ENCODE measurements at regions not wholly inside any gene's neighbourhood (a gene's known extent, or its start where the extent isn't known, plus 50 kb on each side); places are given as distances from the start of the nearest gene placed in this dataset.
A peak's percentile ranks its signal among the peaks of the same experiment; 100 is the strongest.

DNA sequence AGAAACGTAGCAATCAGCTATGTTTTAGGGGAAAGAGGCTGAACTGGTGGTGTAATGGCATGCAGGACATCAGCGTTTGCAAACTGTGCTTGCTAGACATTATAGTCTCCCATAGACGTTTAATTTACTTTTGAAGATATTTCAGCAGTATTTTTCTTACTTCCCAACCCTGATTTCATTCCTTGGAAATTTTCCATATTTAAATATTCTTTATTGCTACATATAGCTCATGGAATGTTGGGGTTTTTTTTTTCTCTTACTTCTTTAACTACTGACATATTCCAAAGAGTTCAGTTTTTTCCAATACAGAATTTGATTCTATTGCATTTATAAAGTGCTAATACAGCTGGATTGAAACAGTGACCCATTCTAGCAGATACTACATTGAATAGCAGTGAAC, 694.4 kb upstream of the CITED2 start:
- no peak for DNase-seq (ENCODE audit: unreplicated experiment)
- Mint-ChIP-seq H3K9me3 (ENCODE audit: unreplicated experiment) (no peaks in the 10 kb centered on the region), H3K27me3 (ENCODE audit: insufficient read depth, unreplicated experiment) (no peaks in the 10 kb centered on the region), H3K36me3 (ENCODE audit: insufficient read depth, unreplicated experiment) (no peaks in the 10 kb centered on the region), H3K4me3 (ENCODE audit: unreplicated experiment) (no peak overlapping the region), H3K4me1 (ENCODE audit: insufficient read depth, unreplicated experiment) (peaks cover 25% of the 10 kb centered on the region), H3K27ac (ENCODE audit: low read depth, unreplicated experiment) (no peak overlapping the region)
- intact Hi-C loops (cut with micrococcal nuclease) = no loop called here
- CTCF ChIA-PET = no interaction called here
- TF ChIP-seq CTCF (IDR thresholded peaks at IDR 0.05; ENCODE audit: unreplicated experiment) = no peak
- POLR2A ChIA-PET = no interaction called here
- BruUV-seq (replicated peaks) = no TSS peak

GRCh38 chr6:140064366-140064765, 689.9 kb upstream of the CITED2 start:
- Mint-ChIP-seq H3K27ac (ENCODE audit: low read depth, unreplicated experiment) (no peak overlapping the region), H3K27me3 (ENCODE audit: insufficient read depth, unreplicated experiment) (no peaks in the 10 kb centered on the region), H3K36me3 (ENCODE audit: insufficient read depth, unreplicated experiment) (no peaks in the 10 kb centered on the region), H3K4me1 (ENCODE audit: insufficient read depth, unreplicated experiment) (peaks cover 35% of the 10 kb centered on the region), H3K4me3 (ENCODE audit: unreplicated experiment) (no peak overlapping the region), H3K9me3 (ENCODE audit: unreplicated experiment) (no peaks in the 10 kb centered on the region)
- no peak for TF ChIP-seq CTCF (IDR thresholded peaks at IDR 0.05; ENCODE audit: unreplicated experiment)
- ChIA-PET POLR2A (interaction anchor here (0.6 to 2.2 kb wide), 3 partner anchors 7 to 689 kb away, joined by 3 to 11 read pairs (median 3); partner anchors contain the start of gene CITED2), CTCF (interaction anchor here (0.6 kb wide), 1 partner anchor 507 kb away, joined by 3 read pairs; no protein-coding TSS in a partner anchor)
- intact Hi-C loops (cut with micrococcal nuclease) = loop anchor here (5.0 kb wide), 3 partner anchors 182 to 1498 kb away; no protein-coding TSS in a partner anchor
- no peak for DNase-seq (ENCODE audit: unreplicated experiment)
- BruUV-seq (replicated peaks) = no TSS peak

- no peak for DNase-seq (ENCODE audit: unreplicated experiment)
- no peaks in the 10 kb centered on the region for H3K27me3 Mint-ChIP-seq (ENCODE audit: insufficient read depth, unreplicated experiment)
- H3K4me1 Mint-ChIP-seq (ENCODE audit: insufficient read depth, unreplicated experiment) = peaks cover 41% of the 10 kb centered on the region
- no peaks in the 10 kb centered on the region for H3K9me3 Mint-ChIP-seq (ENCODE audit: unreplicated experiment)
- peak overlapping the region; percentile 85 for H3K27ac Mint-ChIP-seq (ENCODE audit: low read depth, unreplicated experiment)
- ChIA-PET POLR2A (interaction anchor here (0.7 to 2.6 kb wide), 5 partner anchors 8 to 304 kb away, joined by 3 to 10 read pairs (median 5); no protein-coding TSS in a partner anchor), CTCF (no interaction called here)
- no peak overlapping the region for H3K4me3 Mint-ChIP-seq (ENCODE audit: unreplicated experiment)
- no peak for TF ChIP-seq CTCF (IDR thresholded peaks at IDR 0.05; ENCODE audit: unreplicated experiment)
- intact Hi-C loops (cut with micrococcal nuclease) = loop anchor here (2.0 to 5.0 kb wide), 4 partner anchors 181 to 1499 kb away; no protein-coding TSS in a partner anchor
- no peaks in the 10 kb centered on the region for H3K36me3 Mint-ChIP-seq (ENCODE audit: insufficient read depth, unreplicated experiment)
- no TSS peak for BruUV-seq (replicated peaks)
Observed at GRCh38 chr6:140063021-140063399, 688.6 kb upstream of the CITED2 start.

DNA sequence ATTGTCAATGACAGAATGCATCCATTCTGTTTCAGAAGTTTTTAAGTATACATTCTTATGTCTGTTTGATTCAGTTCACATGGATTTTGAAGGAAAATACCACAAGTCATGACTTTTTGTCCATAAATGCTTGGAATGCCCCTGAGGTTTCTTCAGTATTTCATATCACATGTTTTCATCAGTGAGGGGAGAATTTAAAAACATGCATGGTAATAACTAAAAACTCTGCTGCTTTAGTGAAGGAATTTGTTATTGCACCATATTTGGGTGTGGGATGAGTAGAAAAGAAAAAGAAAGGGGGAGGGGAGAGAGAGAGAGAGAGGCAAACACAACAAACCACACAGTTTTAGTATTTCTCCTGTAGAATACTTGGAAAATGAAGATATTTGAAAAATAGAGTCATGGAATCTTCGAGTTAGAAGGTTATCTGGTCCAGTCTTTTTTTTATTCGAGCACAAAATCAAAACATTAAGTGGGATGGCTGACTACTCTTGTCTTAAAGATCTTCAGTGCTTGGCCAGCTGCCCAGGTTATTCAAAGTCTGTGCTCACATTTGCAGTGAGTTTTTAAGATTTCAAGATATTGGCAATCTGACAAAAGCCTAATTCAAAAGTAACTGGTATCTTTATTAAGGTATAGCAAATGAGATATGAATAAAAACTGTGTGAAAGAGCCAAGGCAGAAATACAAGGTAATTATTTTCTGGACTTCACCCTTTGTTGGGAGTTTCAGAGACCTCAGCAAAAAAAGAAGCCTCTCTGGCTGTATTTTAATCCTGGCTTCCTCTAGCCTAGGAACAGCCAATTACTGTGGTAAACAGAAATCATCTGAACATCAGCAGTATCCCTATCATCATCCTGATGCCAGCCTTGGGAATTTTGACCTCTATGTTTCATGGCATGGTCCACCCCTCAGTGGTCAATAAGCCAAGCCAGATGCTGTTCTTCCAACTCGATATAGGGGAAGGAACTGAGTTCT, 687.9 kb upstream of the CITED2 start:
- CTCF ChIA-PET = interaction anchor here (0.6 to 1.0 kb wide), 3 partner anchors 10 to 925 kb away, joined by 3 to 4 read pairs (median 4); no protein-coding TSS in a partner anchor
- intact Hi-C loops (cut with micrococcal nuclease) = loop anchor here (1.0 to 5.0 kb wide), 5 partner anchors 11 to 1500 kb away; no protein-coding TSS in a partner anchor
- H3K27ac Mint-ChIP-seq (ENCODE audit: low read depth, unreplicated experiment) = peak overlapping the region; percentile 85
- POLR2A ChIA-PET = interaction anchor here (0.7 to 3.3 kb wide), 9 partner anchors 9 to 688 kb away, joined by 3 to 18 read pairs (median 5); partner anchors contain the start of gene CITED2
- no peaks in the 10 kb centered on the region for H3K27me3 Mint-ChIP-seq (ENCODE audit: insufficient read depth, unreplicated experiment)
- H3K4me1 Mint-ChIP-seq (ENCODE audit: insufficient read depth, unreplicated experiment) = peaks cover 41% of the 10 kb centered on the region
- H3K4me3 Mint-ChIP-seq (ENCODE audit: unreplicated experiment) = peak overlapping the region; percentile 59
- DNase-seq (ENCODE audit: unreplicated experiment) = peak; percentile 89
- TSS peak; percentile 93 for BruUV-seq (replicated peaks)
- H3K9me3 Mint-ChIP-seq (ENCODE audit: unreplicated experiment) = no peaks in the 10 kb centered on the region
- TF ChIP-seq CTCF (IDR thresholded peaks at IDR 0.05; ENCODE audit: unreplicated experiment) = no peak
- no peaks in the 10 kb centered on the region for H3K36me3 Mint-ChIP-seq (ENCODE audit: insufficient read depth, unreplicated experiment)

All from MCF 10A (cell line).